GM23338 (cell line): ENCODE measurements at regions not wholly inside any gene's neighbourhood (a gene's known extent, or its start where the extent isn't known, plus 50 kb on each side); places are given as distances from the start of the nearest gene placed in this dataset.
A peak's percentile ranks its signal among the peaks of the same experiment; 100 is the strongest.

ENCODE experiments used
- ATAC-seq: fragments of 200-7000 bp; cut with Tn5 transposase; 3 replicates; pipeline ENCODE4 v1.9.1; 2020
- DNase-seq: peaks from one replicate; pipeline ENCODE4 v3.0.0-alpha.2; 2015; ENCODE audit warnings: low spot score
- H2AFZ ChIP-seq: fragments of 200-600 bp; sonication (generic); 2 replicates; pipeline ENCODE4 v1.8.0; 2016; ENCODE audit warnings: antibody characterized with exemption, mild to moderate bottlenecking, moderate library complexity
- H3F3A ChIP-seq: fragments of 200-600 bp; sonication (generic); replicated peaks from 2 replicates; pipeline ENCODE4 v1.8.0; 2017; ENCODE audit warnings: antibody characterized with exemption, mixed run types, low read depth
- H3K27ac ChIP-seq: fragments of 200-600 bp; sonication (generic); 2 replicates; pipeline ENCODE4 v1.6.1; 2016; ENCODE audit warnings: low read depth
- H3K27me3 ChIP-seq: fragments of 200-600 bp; sonication (generic); 2 replicates; pipeline ENCODE4 v1.8.0; 2016; ENCODE audit warnings: mild to moderate bottlenecking, mixed run types, moderate library complexity; ENCODE audit not compliant: insufficient read depth
- H3K36me3 ChIP-seq: fragments of 200-600 bp; sonication (generic); 2 replicates; pipeline ENCODE4 v1.8.0; 2016; ENCODE audit warnings: mild to moderate bottlenecking; ENCODE audit not compliant: insufficient read depth
- H3K4me1 ChIP-seq: fragments of 200-600 bp; sonication (generic); 2 replicates; pipeline ENCODE4 v1.8.0; 2016; ENCODE audit warnings: mild to moderate bottlenecking, moderate library complexity; ENCODE audit not compliant: insufficient read depth
- H3K4me2 ChIP-seq: fragments of 200-600 bp; sonication (generic); 2 replicates; pipeline ENCODE4 v1.7.1; 2017; ENCODE audit warnings: mixed run types
- H3K4me3 ChIP-seq: fragments of 200-600 bp; sonication (generic); 2 replicates; pipeline ENCODE4 v1.6.1; 2016; ENCODE audit warnings: mixed run types
- H3K79me2 ChIP-seq: fragments of 200-600 bp; sonication (generic); replicated peaks from 2 replicates; pipeline ENCODE4 v1.8.0; 2017; ENCODE audit warnings: mild to moderate bottlenecking; ENCODE audit not compliant: insufficient read depth
- H3K9me2 ChIP-seq: fragments of 200-600 bp; sonication (generic); 2 replicates; pipeline ENCODE4 v1.8.0; 2017; ENCODE audit not compliant: insufficient read depth
- H4K20me1 ChIP-seq: fragments of 200-600 bp; sonication (generic); replicated peaks from 2 replicates; pipeline ENCODE4 v1.8.0; 2017; ENCODE audit warnings: mild to moderate bottlenecking; ENCODE audit not compliant: insufficient read depth
- H3K27ac Mint-ChIP-seq: 2 replicates; pipeline ENCODE4 v1.8.0; 2020; ENCODE audit warnings: inconsistent platforms, mild to moderate bottlenecking, moderate library complexity, mixed read lengths
- H3K27me3 Mint-ChIP-seq: 3 replicates; pipeline ENCODE4 v1.8.0; 2022; ENCODE audit warnings: low read depth, mild to moderate bottlenecking, moderate library complexity, mixed read lengths, inconsistent platforms; ENCODE audit not compliant: insufficient read depth, poor library complexity
- H3K36me3 Mint-ChIP-seq: 3 replicates; pipeline ENCODE4 v1.8.0; 2021; ENCODE audit warnings: low read depth, mild to moderate bottlenecking, inconsistent platforms, moderate library complexity, mixed read lengths
- H3K4me1 Mint-ChIP-seq: 3 replicates; pipeline ENCODE4 v1.8.0; 2020; ENCODE audit warnings: mild to moderate bottlenecking, inconsistent platforms, mixed read lengths
- H3K4me3 Mint-ChIP-seq: 3 replicates; pipeline ENCODE4 v1.8.0; 2021; ENCODE audit warnings: moderate library complexity, mild to moderate bottlenecking, inconsistent platforms, mixed read lengths
- H3K9me3 Mint-ChIP-seq: 3 replicates; pipeline ENCODE4 v1.8.0; 2020; ENCODE audit warnings: moderate library complexity, mild to moderate bottlenecking, inconsistent platforms, mixed read lengths
- CREB1 ChIP-seq: fragments of 250-450 bp; sonication (Bioruptor Pico); IDR thresholded peaks from 2 replicates; pipeline ENCODE4 v1.5.0; 2020; ENCODE audit warnings: low read depth, mild to moderate bottlenecking, moderate library complexity
- ETS1 ChIP-seq: IDR thresholded peaks from 2 replicates; pipeline ENCODE4 v1.6.1; 2016; ENCODE audit warnings: antibody characterized with exemption
- EZH2phosphoT487 ChIP-seq: fragments of 200-600 bp; sonication (generic); IDR thresholded peaks from one replicate; pipeline ENCODE4 v1.8.1; 2018; ENCODE audit warnings: antibody characterized with exemption; ENCODE audit not compliant: unreplicated experiment
- JUNB ChIP-seq: IDR thresholded peaks from one replicate; pipeline ENCODE4 v1.6.1; 2016; ENCODE audit warnings: antibody characterized with exemption; ENCODE audit not compliant: unreplicated experiment
- NANOG ChIP-seq: IDR thresholded peaks from 2 replicates; pipeline ENCODE4 v1.6.1; 2016; ENCODE audit warnings: antibody characterized with exemption, borderline replicate concordance
- POLR2AphosphoS5 ChIP-seq: IDR thresholded peaks from 2 replicates; pipeline ENCODE4 v1.6.1; 2016; ENCODE audit warnings: antibody characterized with exemption, low read depth
- STAT1 ChIP-seq: IDR thresholded peaks from one replicate; pipeline ENCODE4 v1.6.1; 2016; ENCODE audit warnings: antibody characterized with exemption; ENCODE audit not compliant: unreplicated experiment
- ZNF114 ChIP-seq: fragments of 250-450 bp; sonication (Bioruptor Pico); IDR thresholded peaks from 2 replicates; pipeline ENCODE4 v1.5.0; 2020; ENCODE audit warnings: mild to moderate bottlenecking, moderate library complexity
- ZNF331 ChIP-seq: fragments of 250-450 bp; sonication (Bioruptor Pico); IDR thresholded peaks from 2 replicates; pipeline ENCODE4 v1.5.0; 2020; ENCODE audit warnings: low read depth, mild to moderate bottlenecking, moderate library complexity
- ZNF462 ChIP-seq: fragments of 250-450 bp; sonication (Bioruptor Pico); IDR thresholded peaks from 2 replicates; pipeline ENCODE4 v1.5.0; 2020; ENCODE audit warnings: mild to moderate bottlenecking, moderate library complexity
- TF ChIP-seq, protein P1 (sequence below): IDR thresholded peaks from one replicate; pipeline ENCODE4 v1.6.1; 2018; ENCODE audit warnings: antibody characterized with exemption; ENCODE audit not compliant: unreplicated experiment
- TF ChIP-seq, protein P2 (sequence below), 2 experiments: fragments of 200-600 bp in 1 of 2; sonication (generic) in 1 of 2; conservative IDR thresholded peaks; 2 replicates each; pipeline versions ENCODE4 v1.5.1 to v1.6.1; 2016 to 2017; ENCODE audit warnings: antibody characterized with exemption in 2 of 2, low read depth in 2 of 2, mild to moderate bottlenecking in 2 of 2, moderate library complexity in 1 of 2

DNA sequence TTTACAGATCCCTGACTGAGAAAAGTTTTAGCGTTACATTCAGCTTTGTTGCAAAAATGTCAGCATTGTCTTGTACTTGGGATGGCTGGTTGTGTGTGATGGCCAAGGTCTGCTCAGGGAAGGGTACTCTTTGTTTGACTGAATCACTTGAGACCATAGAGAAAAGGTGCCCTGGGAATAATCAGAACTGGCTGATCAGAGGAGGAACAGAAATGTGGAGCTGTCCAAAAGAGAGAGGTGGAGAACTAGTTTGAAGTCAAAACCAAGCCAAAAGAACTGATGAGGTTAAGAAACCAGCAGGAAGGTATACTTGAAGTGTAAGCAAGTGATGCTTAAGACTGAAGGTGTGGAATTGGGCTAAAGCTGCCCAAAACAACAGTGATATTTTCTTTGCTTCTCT lies 107.6 kb upstream of the LYPLAL1 start:
- Histone ChIP-seq H3K36me3 (no peaks in the 10 kb centered on the region), H3F3A (no peaks in the 10 kb centered on the region), H3K27ac (no peak overlapping the region), H3K4me3 (no peak overlapping the region), H3K4me2 (no peak overlapping the region), H3K79me2 (no peaks in the 10 kb centered on the region), H4K20me1 (no peaks in the 10 kb centered on the region), H3K9me2 (no peaks in the 10 kb centered on the region), H3K4me1 (no peaks in the 10 kb centered on the region), H3K27me3 (no peaks in the 10 kb centered on the region), H2AFZ (peak overlapping the region; percentile 60; the same call in 1 of the 2 replicates)
- ATAC-seq: no peak
- TF ChIP-seq, protein P1, sequence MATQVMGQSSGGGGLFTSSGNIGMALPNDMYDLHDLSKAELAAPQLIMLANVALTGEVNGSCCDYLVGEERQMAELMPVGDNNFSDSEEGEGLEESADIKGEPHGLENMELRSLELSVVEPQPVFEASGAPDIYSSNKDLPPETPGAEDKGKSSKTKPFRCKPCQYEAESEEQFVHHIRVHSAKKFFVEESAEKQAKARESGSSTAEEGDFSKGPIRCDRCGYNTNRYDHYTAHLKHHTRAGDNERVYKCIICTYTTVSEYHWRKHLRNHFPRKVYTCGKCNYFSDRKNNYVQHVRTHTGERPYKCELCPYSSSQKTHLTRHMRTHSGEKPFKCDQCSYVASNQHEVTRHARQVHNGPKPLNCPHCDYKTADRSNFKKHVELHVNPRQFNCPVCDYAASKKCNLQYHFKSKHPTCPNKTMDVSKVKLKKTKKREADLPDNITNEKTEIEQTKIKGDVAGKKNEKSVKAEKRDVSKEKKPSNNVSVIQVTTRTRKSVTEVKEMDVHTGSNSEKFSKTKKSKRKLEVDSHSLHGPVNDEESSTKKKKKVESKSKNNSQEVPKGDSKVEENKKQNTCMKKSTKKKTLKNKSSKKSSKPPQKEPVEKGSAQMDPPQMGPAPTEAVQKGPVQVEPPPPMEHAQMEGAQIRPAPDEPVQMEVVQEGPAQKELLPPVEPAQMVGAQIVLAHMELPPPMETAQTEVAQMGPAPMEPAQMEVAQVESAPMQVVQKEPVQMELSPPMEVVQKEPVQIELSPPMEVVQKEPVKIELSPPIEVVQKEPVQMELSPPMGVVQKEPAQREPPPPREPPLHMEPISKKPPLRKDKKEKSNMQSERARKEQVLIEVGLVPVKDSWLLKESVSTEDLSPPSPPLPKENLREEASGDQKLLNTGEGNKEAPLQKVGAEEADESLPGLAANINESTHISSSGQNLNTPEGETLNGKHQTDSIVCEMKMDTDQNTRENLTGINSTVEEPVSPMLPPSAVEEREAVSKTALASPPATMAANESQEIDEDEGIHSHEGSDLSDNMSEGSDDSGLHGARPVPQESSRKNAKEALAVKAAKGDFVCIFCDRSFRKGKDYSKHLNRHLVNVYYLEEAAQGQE: no peak
- TF ChIP-seq NANOG (no peak), POLR2AphosphoS5 (no peak), JUNB (no peak), EZH2phosphoT487 (no peak), ETS1 (no peak), CREB1 (CRISPR knock-in tag) (no peak), ZNF114 (CRISPR knock-in tag) (no peak), ZNF331 (CRISPR knock-in tag) (no peak), STAT1 (no peak), ZNF462 (CRISPR knock-in tag) (no peak)
- TF ChIP-seq, protein P2, sequence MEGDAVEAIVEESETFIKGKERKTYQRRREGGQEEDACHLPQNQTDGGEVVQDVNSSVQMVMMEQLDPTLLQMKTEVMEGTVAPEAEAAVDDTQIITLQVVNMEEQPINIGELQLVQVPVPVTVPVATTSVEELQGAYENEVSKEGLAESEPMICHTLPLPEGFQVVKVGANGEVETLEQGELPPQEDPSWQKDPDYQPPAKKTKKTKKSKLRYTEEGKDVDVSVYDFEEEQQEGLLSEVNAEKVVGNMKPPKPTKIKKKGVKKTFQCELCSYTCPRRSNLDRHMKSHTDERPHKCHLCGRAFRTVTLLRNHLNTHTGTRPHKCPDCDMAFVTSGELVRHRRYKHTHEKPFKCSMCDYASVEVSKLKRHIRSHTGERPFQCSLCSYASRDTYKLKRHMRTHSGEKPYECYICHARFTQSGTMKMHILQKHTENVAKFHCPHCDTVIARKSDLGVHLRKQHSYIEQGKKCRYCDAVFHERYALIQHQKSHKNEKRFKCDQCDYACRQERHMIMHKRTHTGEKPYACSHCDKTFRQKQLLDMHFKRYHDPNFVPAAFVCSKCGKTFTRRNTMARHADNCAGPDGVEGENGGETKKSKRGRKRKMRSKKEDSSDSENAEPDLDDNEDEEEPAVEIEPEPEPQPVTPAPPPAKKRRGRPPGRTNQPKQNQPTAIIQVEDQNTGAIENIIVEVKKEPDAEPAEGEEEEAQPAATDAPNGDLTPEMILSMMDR (conservative IDR thresholded peaks at IDR 0.05; ENCODE audit: low read depth in 2 of 2): no peak
- H3K27ac Mint-ChIP-seq: no peak overlapping the region
- no peaks in the 10 kb centered on the region for H3K4me1 Mint-ChIP-seq
- H3K9me3 Mint-ChIP-seq: peaks cover 8% of the 10 kb centered on the region
- H3K4me3 Mint-ChIP-seq: no peak overlapping the region
- H3K27me3 Mint-ChIP-seq: no peaks in the 10 kb centered on the region
- no peak for DNase-seq
- peaks cover 7% of the 10 kb centered on the region; the same call in 1 of the 3 replicates for H3K36me3 Mint-ChIP-seq
